Progenitor cell of endocrine pancreas (in vitro differentiated cells): ENCODE measurements at regions not wholly inside any gene's neighbourhood (a gene's known extent, or its start where the extent isn't known, plus 50 kb on each side); places are given as distances from the start of the nearest gene placed in this dataset.

Source experiments
- DNase-seq: peaks from one replicate; pipeline ENCODE4 v3.0.0; 2021; ENCODE audit warnings: low spot score; ENCODE audit not compliant: unreplicated experiment
- H3K27ac Mint-ChIP-seq: 2 replicates; pipeline ENCODE4 v1.8.0; 2021; ENCODE audit warnings: mild to moderate bottlenecking, moderate library complexity, mixed read lengths
- H3K27me3 Mint-ChIP-seq: 2 replicates; pipeline ENCODE4 v1.8.0; 2021; ENCODE audit warnings: mixed read lengths
- H3K36me3 Mint-ChIP-seq: 2 replicates; pipeline ENCODE4 v1.8.0; 2022; ENCODE audit warnings: mixed read lengths; ENCODE audit not compliant: insufficient read depth
- H3K4me1 Mint-ChIP-seq: 2 replicates; pipeline ENCODE4 v1.8.0; 2021; ENCODE audit warnings: low read depth, mixed read lengths
- H3K4me3 Mint-ChIP-seq: 2 replicates; pipeline ENCODE4 v1.8.0; 2021; ENCODE audit warnings: low read depth, mild to moderate bottlenecking, moderate library complexity, mixed read lengths
- H3K9me3 Mint-ChIP-seq: 2 replicates; pipeline ENCODE4 v1.8.0; 2021; ENCODE audit warnings: low read depth, mixed read lengths
- TF ChIP-seq, protein P1 (sequence below): fragments of 200-600 bp; sonication (generic); IDR thresholded peaks from one replicate; pipeline ENCODE4 v1.5.0; 2021; ENCODE audit warnings: antibody characterized with exemption, mild to moderate bottlenecking; ENCODE audit not compliant: unreplicated experiment

DNA sequence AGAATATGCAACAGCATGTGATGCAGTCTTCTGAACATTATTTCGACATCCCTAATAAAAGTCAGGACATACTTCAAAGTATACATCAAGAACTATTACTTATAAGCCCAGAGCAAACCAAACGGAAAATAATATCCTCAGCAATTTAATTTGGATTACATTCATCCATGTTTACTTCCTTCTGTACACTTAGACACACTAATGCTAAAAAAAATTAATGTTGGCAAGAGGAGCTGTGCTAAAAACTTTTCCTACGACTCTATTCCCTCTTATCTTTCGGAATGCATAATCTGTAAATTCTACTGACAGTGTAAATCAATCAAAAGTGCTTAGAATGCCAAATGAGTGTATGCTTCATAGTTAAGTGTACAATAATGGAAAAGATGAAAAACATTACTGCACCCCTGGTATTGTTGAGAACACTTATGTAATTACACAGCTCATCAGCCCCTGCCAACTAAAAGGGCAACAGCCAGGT is 301.2 kb upstream of the HSF2 start:
- H3K27ac Mint-ChIP-seq, result no peak overlapping the region
- TF ChIP-seq, protein P1, sequence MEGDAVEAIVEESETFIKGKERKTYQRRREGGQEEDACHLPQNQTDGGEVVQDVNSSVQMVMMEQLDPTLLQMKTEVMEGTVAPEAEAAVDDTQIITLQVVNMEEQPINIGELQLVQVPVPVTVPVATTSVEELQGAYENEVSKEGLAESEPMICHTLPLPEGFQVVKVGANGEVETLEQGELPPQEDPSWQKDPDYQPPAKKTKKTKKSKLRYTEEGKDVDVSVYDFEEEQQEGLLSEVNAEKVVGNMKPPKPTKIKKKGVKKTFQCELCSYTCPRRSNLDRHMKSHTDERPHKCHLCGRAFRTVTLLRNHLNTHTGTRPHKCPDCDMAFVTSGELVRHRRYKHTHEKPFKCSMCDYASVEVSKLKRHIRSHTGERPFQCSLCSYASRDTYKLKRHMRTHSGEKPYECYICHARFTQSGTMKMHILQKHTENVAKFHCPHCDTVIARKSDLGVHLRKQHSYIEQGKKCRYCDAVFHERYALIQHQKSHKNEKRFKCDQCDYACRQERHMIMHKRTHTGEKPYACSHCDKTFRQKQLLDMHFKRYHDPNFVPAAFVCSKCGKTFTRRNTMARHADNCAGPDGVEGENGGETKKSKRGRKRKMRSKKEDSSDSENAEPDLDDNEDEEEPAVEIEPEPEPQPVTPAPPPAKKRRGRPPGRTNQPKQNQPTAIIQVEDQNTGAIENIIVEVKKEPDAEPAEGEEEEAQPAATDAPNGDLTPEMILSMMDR, result no peak

DNA sequence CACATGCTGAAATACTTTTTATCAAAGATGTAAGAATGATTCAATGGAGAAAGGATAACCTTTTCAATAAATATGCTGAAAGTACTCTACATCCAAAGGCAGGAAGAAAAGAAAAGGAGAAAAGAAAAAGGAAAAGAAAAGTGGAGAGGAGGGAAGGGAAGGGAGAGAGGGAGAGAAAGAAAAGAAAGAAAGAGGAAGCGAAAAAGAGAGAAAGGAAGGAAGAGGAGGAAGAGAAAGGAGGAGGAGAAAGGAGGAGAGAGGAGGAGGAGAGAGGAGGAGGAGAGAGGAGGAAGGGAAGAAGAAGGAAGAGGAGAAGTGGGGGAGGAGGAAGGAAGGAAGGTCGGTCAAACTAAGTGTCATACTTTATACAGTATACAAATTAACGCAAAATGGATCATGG is 297.4 kb upstream of the HSF2 start:
- Mint-ChIP-seq H3K27ac (no peak overlapping the region), H3K4me1 (no peaks in the 10 kb centered on the region), H3K36me3 (no peaks in the 10 kb centered on the region), H3K9me3 (no peaks in the 10 kb centered on the region), H3K4me3 (no peak overlapping the region), H3K27me3 (no peaks in the 10 kb centered on the region)
- TF ChIP-seq, protein P1, result no peak
- no peak for DNase-seq

More for the DNA sequence above, 301.2 kb upstream of the HSF2 start:
- Mint-ChIP-seq H3K4me1 (no peaks in the 10 kb centered on the region), H3K27me3 (no peaks in the 10 kb centered on the region), H3K9me3 (no peaks in the 10 kb centered on the region), H3K36me3 (no peaks in the 10 kb centered on the region), H3K4me3 (no peak overlapping the region)
- DNase-seq, result no peak

DNA sequence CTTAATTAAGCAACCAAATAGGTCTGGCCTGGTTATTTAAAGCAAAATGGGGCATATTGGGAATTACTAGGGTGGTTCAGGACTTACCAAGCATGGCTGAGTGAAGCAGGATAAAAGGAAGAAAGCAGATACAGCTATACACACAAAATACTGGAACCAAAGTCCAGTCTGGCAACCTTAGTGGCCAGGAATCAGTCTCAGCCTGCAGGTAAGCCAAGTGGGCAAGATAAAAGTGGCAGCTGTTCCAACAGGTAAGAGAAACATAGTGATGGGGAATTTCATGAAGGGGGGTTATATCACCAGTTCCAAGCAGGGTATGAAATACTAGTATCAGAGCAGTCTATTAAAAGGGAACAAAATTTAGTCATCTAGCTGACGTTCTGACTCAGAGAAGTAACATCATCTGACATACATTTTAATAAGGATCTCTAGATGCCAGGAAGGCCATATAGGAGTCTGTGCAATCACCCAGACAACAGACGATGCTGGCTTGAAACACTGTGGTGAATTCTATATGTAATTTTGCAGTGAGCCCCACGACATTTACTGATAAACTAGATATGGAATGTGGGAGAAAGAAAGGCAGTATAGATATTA is 292.1 kb upstream of the HSF2 start:
- Mint-ChIP-seq H3K9me3 (no peaks in the 10 kb centered on the region), H3K27me3 (no peaks in the 10 kb centered on the region), H3K36me3 (no peaks in the 10 kb centered on the region), H3K4me1 (no peaks in the 10 kb centered on the region), H3K4me3 (no peak overlapping the region), H3K27ac (no peak overlapping the region)
- TF ChIP-seq, protein P1, result no peak
- no peak for DNase-seq

DNA sequence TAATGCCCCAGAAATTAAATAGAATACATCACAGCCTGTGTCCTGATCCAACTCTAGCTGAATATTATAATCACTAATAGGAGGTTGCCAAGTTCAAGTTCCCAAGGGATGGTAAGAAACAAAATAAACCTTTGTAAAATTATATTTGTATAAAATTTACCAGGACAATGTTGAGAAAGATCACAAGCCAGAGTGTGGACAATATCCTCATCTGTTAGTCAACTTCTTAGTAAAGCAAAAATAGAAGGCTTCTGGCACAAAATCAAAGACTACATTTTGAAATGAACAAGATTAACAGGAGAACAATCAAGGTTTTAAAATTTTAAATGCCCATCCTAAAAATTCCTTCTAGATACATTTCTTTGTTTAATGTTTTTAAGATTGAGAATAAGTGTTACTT is 290.4 kb upstream of the HSF2 start:
- Mint-ChIP-seq H3K36me3 (no peaks in the 10 kb centered on the region), H3K27me3 (no peaks in the 10 kb centered on the region), H3K9me3 (no peaks in the 10 kb centered on the region), H3K4me1 (no peaks in the 10 kb centered on the region), H3K4me3 (no peak overlapping the region), H3K27ac (no peak overlapping the region)
- TF ChIP-seq, protein P1, result no peak
- no peak for DNase-seq

DNA sequence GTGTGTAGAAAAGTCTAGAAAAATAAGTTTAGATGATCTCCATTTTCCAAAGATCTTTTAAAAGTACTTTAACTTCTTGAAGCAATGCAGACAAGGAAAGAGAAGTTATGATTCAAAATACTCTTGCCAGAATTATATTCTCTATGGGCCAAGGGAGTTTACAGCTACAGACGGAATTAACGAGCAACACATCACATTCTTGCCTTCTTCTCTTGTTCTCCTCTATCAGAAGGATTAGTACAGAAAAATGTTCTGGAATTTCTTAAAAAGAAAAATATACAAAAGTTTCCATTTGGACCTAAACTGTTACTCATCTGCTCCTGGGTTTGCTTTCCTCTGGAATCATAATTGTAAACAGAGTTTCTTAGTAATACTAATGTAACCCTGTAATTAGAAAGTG is 284.7 kb upstream of the HSF2 start:
- Mint-ChIP-seq H3K4me3 (no peak overlapping the region), H3K36me3 (no peaks in the 10 kb centered on the region), H3K9me3 (no peaks in the 10 kb centered on the region), H3K27ac (no peak overlapping the region), H3K4me1 (no peaks in the 10 kb centered on the region), H3K27me3 (no peaks in the 10 kb centered on the region)
- DNase-seq, result no peak
- TF ChIP-seq, protein P1, result no peak
